HEK293 (cell line): ENCODE measurements at regions not wholly inside any gene's neighbourhood (a gene's known extent, or its start where the extent isn't known, plus 50 kb on each side); places are given as distances from the start of the nearest gene placed in this dataset.

Source experiments
- CTCF ChIP-seq: fragments of 450-650 bp; formaldehyde crosslinking; IDR thresholded peaks from 2 replicates; pipeline ENCODE4 v1.5.1; 2016; ENCODE audit warnings: missing biosample characterization, missing genetic modification characterization
- IKZF3 ChIP-seq: fragments of 450-650 bp; IDR thresholded peaks from 2 replicates; pipeline ENCODE4 v1.5.0; 2018; ENCODE audit warnings: missing biosample characterization, mild to moderate bottlenecking, missing genetic modification characterization, moderate library complexity
- ZNF169 ChIP-seq: fragments of 450-650 bp; formaldehyde crosslinking; IDR thresholded peaks from 2 replicates; pipeline ENCODE4 v1.5.1; 2016; ENCODE audit warnings: missing biosample characterization, missing genetic modification characterization
- ZNF274 ChIP-seq, 2 experiments: fragments of 200-500 bp in 1 of 2; fragments of 450-650 bp in 1 of 2; sonication (Bioruptor generic) in 1 of 2; formaldehyde crosslinking in 1 of 2; IDR thresholded peaks; 2 replicates each; pipeline versions ENCODE4 v1.5.1 to v1.6.1; 2014 to 2016; ENCODE audit warnings: borderline replicate concordance in 1 of 2, inconsistent platforms in 1 of 2, low read length in 1 of 2, missing biosample characterization in 1 of 2, missing genetic modification characterization in 1 of 2
- ZSCAN4 ChIP-seq: fragments of 450-650 bp; formaldehyde crosslinking; IDR thresholded peaks from 2 replicates; pipeline ENCODE4 v1.5.1; 2017; ENCODE audit warnings: missing biosample characterization, missing genetic modification characterization
- TF ChIP-seq, protein P1 (sequence below): fragments of 450-650 bp; formaldehyde crosslinking; IDR thresholded peaks from 2 replicates; pipeline ENCODE4 v1.5.1; 2016; ENCODE audit warnings: missing biosample characterization, missing genetic modification characterization
- TF ChIP-seq, protein P2 (sequence below): fragments of 450-650 bp; formaldehyde crosslinking; IDR thresholded peaks from 2 replicates; pipeline ENCODE4 v1.5.1; 2016; ENCODE audit warnings: missing biosample characterization, missing genetic modification characterization

- no peak for TF ChIP-seq CTCF
- no peak for TF ChIP-seq ZNF169 (tag by site-specific recombination)
- no peak for TF ChIP-seq IKZF3 (tag by site-specific recombination)
- no peak for TF ChIP-seq ZSCAN4 (tag by site-specific recombination)
- TF ChIP-seq, protein P1, sequence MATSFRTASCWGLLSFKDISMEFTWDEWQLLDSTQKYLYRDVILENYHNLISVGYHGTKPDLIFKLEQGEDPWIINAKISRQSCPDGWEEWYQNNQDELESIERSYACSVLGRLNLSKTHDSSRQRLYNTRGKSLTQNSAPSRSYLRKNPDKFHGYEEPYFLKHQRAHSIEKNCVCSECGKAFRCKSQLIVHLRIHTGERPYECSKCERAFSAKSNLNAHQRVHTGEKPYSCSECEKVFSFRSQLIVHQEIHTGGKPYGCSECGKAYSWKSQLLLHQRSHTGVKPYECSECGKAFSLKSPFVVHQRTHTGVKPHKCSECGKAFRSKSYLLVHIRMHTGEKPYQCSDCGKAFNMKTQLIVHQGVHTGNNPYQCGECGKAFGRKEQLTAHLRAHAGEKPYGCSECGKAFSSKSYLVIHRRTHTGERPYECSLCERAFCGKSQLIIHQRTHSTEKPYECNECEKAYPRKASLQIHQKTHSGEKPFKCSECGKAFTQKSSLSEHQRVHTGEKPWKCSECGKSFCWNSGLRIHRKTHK (tag by site-specific recombination), result no peak
- TF ChIP-seq, protein P2, sequence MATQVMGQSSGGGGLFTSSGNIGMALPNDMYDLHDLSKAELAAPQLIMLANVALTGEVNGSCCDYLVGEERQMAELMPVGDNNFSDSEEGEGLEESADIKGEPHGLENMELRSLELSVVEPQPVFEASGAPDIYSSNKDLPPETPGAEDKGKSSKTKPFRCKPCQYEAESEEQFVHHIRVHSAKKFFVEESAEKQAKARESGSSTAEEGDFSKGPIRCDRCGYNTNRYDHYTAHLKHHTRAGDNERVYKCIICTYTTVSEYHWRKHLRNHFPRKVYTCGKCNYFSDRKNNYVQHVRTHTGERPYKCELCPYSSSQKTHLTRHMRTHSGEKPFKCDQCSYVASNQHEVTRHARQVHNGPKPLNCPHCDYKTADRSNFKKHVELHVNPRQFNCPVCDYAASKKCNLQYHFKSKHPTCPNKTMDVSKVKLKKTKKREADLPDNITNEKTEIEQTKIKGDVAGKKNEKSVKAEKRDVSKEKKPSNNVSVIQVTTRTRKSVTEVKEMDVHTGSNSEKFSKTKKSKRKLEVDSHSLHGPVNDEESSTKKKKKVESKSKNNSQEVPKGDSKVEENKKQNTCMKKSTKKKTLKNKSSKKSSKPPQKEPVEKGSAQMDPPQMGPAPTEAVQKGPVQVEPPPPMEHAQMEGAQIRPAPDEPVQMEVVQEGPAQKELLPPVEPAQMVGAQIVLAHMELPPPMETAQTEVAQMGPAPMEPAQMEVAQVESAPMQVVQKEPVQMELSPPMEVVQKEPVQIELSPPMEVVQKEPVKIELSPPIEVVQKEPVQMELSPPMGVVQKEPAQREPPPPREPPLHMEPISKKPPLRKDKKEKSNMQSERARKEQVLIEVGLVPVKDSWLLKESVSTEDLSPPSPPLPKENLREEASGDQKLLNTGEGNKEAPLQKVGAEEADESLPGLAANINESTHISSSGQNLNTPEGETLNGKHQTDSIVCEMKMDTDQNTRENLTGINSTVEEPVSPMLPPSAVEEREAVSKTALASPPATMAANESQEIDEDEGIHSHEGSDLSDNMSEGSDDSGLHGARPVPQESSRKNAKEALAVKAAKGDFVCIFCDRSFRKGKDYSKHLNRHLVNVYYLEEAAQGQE (tag by site-specific recombination), result no peak
- no peak for TF ChIP-seq ZNF274 (IDR thresholded peaks at IDR 0.05; ENCODE audit: low read length)
- TF ChIP-seq ZNF274 (tag by site-specific recombination; IDR thresholded peaks at IDR 0.05; ENCODE audit: borderline replicate concordance), result no peak
Measured at GRCh38 chr1:168939947-168940223, 166.6 kb upstream of the ATP1B1 start.
